NCI-H69 (cell line): ENCODE measurements at regions not wholly inside any gene's neighbourhood (a gene's known extent, or its start where the extent isn't known, plus 50 kb on each side); places are given as distances from the start of the nearest gene placed in this dataset.

Source experiments
- DNase-seq: peaks from one replicate; lab custom pipeline; 2025; lab: John Stamatoyannopoulos, UW

- no peak for DNase-seq
Observed at GRCh38 chr5:20276061-20276958, 288.3 kb upstream of the CDH18 start.

- no peak for DNase-seq
Observed at GRCh38 chr5:20266066-20266465, 278.1 kb upstream of the CDH18 start.

GRCh38 chr5:20262896-20263295 lies 274.9 kb upstream of the CDH18 start:
- no peak for DNase-seq

GRCh38 chr5:20254748-20255147 lies 266.7 kb upstream of the CDH18 start:
- DNase-seq: no peak

GRCh38 chr5:20248118-20248517 lies 260.1 kb upstream of the CDH18 start:
- no peak for DNase-seq

- no peak for DNase-seq
Observed at GRCh38 chr5:20245432-20245974, 257.5 kb upstream of the CDH18 start.

- no peak for DNase-seq
Observed at GRCh38 chr5:20241351-20241750, 253.4 kb upstream of the CDH18 start.

GRCh38 chr5:20231040-20231439 lies 243.0 kb upstream of the CDH18 start:
- DNase-seq: no peak

GRCh38 chr5:20230010-20230409 lies 242.0 kb upstream of the CDH18 start:
- DNase-seq: no peak

GRCh38 chr5:20229303-20230005 lies 241.5 kb upstream of the CDH18 start:
- no peak for DNase-seq

- no peak for DNase-seq
Observed at GRCh38 chr5:20224966-20225365, 237.0 kb upstream of the CDH18 start.

- DNase-seq: no peak
Observed at GRCh38 chr5:20224046-20224445, 236.0 kb upstream of the CDH18 start.

GRCh38 chr5:20223451-20223850 lies 235.5 kb upstream of the CDH18 start:
- no peak for DNase-seq

- DNase-seq: no peak
Observed at GRCh38 chr5:20215257-20215656, 227.3 kb upstream of the CDH18 start.

- no peak for DNase-seq
Observed at GRCh38 chr5:20213803-20214202, 225.8 kb upstream of the CDH18 start.

- DNase-seq: no peak
Observed at GRCh38 chr5:20212701-20213100, 224.7 kb upstream of the CDH18 start.

GRCh38 chr5:20166456-20166855 lies 178.5 kb upstream of the CDH18 start:
- DNase-seq: peak; percentile 31

- DNase-seq: no peak
Observed at GRCh38 chr5:20158006-20158405, 170.0 kb upstream of the CDH18 start.

- DNase-seq: no peak
Observed at GRCh38 chr5:20157089-20157488, 169.1 kb upstream of the CDH18 start.

- no peak for DNase-seq
Observed at GRCh38 chr5:20145240-20145639, 157.2 kb upstream of the CDH18 start.

- no peak for DNase-seq
Observed at GRCh38 chr5:20129501-20129900, 141.5 kb upstream of the CDH18 start.

GRCh38 chr5:20128343-20128742 lies 140.3 kb upstream of the CDH18 start:
- DNase-seq: no peak

GRCh38 chr5:20114526-20114925 lies 126.5 kb upstream of the CDH18 start:
- DNase-seq: no peak
